ENCODE measurements at regions not wholly inside any gene's neighbourhood (a gene's known extent, or its start where the extent isn't known, plus 50 kb on each side); places are given as distances from the start of the nearest gene placed in this dataset.
"Not testable (repeated sequence)": the region's sequence is repeated elsewhere in the genome, so short reads cannot be mapped to it uniquely, and the experiment has no call there.

GRCh38 chr1:29590583-29591565 lies 354.6 kb downstream of the PTPRU start:
- Histone ChIP-seq H3K27me3 (ENCODE audit: control insufficient read depth in 1 of 2, insufficient read depth in 2 of 2, low read length in 1 of 2) (no peaks in the 10 kb centered on the region), H3K36me3 (ENCODE audit: control insufficient read depth in 1 of 2, insufficient read depth in 2 of 2, low read length in 1 of 2) (no peaks in the 10 kb centered on the region), H3K4me1 (ENCODE audit: control insufficient read depth in 1 of 2, insufficient read depth in 2 of 2, low read length in 2 of 2) (no peaks in the 10 kb centered on the region), H3K9me3 (ENCODE audit: control insufficient read depth, low read length) (peaks cover 3% of the 10 kb centered on the region), H3K27ac (ENCODE audit: low read depth in 1 of 2, low read length in 2 of 2) (no peak overlapping the region), H3K4me3 (ENCODE audit: low read length in 2 of 2) (no peak overlapping the region)
- WGBS, 2 donors = 68 to 69% methylated on average over 10 of the region's 10 CpGs
- DNase-seq (no peak), ATAC-seq (ENCODE audit: low FRiP score) (no peak)
- intact Hi-C loops (cut with DNase I) = no loop called here

GRCh38 chr1:29589716-29590115 lies 353.4 kb downstream of the PTPRU start:
- ATAC-seq (ENCODE audit: low FRiP score); H3K9me3 ChIP-seq (ENCODE audit: control insufficient read depth, low read length); H3K36me3 ChIP-seq (ENCODE audit: control insufficient read depth in 1 of 2, insufficient read depth in 2 of 2, low read length in 1 of 2); H3K4me3 ChIP-seq (ENCODE audit: low read length in 2 of 2); intact Hi-C loops (cut with DNase I); H3K27ac ChIP-seq (ENCODE audit: low read depth in 1 of 2, low read length in 2 of 2); H3K4me1 ChIP-seq (ENCODE audit: control insufficient read depth in 1 of 2, insufficient read depth in 2 of 2, low read length in 2 of 2); H3K27me3 ChIP-seq (ENCODE audit: control insufficient read depth in 1 of 2, insufficient read depth in 2 of 2, low read length in 1 of 2); DNase-seq: not testable (repeated sequence)
- WGBS, 2 donors = 92 to 96% methylated on average over 3 of the region's 3 CpGs

- H3K27ac ChIP-seq (ENCODE audit: low read depth in 1 of 2, low read length in 2 of 2) = no peak overlapping the region
- H3K4me1 ChIP-seq (ENCODE audit: control insufficient read depth in 1 of 2, insufficient read depth in 2 of 2, low read length in 2 of 2) = no peaks in the 10 kb centered on the region
- no peaks in the 10 kb centered on the region for H3K36me3 ChIP-seq (ENCODE audit: control insufficient read depth in 1 of 2, insufficient read depth in 2 of 2, low read length in 1 of 2)
- WGBS, 2 donors = 50 to 53% methylated on average over 4 of the region's 4 CpGs
- intact Hi-C loops (cut with DNase I) = no loop called here
- H3K27me3 ChIP-seq (ENCODE audit: control insufficient read depth in 1 of 2, insufficient read depth in 2 of 2, low read length in 1 of 2) = no peaks in the 10 kb centered on the region
- H3K9me3 ChIP-seq (ENCODE audit: control insufficient read depth, low read length) = peaks cover 3% of the 10 kb centered on the region
- no peak for DNase-seq
- no peak for ATAC-seq (ENCODE audit: low FRiP score)
- no peak overlapping the region for H3K4me3 ChIP-seq (ENCODE audit: low read length in 2 of 2)
These were observed 350.8 kb downstream of the PTPRU start for GRCh38 chr1:29586991-29587745.

GRCh38 chr1:29586215-29586614 lies 349.9 kb downstream of the PTPRU start:
- Histone ChIP-seq H3K9me3 (ENCODE audit: control insufficient read depth, low read length) (peaks cover 3% of the 10 kb centered on the region), H3K4me3 (ENCODE audit: low read length in 2 of 2) (no peak overlapping the region), H3K36me3 (ENCODE audit: control insufficient read depth in 1 of 2, insufficient read depth in 2 of 2, low read length in 1 of 2) (no peaks in the 10 kb centered on the region), H3K4me1 (ENCODE audit: control insufficient read depth in 1 of 2, insufficient read depth in 2 of 2, low read length in 2 of 2) (no peaks in the 10 kb centered on the region), H3K27me3 (ENCODE audit: control insufficient read depth in 1 of 2, insufficient read depth in 2 of 2, low read length in 1 of 2) (no peaks in the 10 kb centered on the region), H3K27ac (ENCODE audit: low read depth in 1 of 2, low read length in 2 of 2) (no peak overlapping the region)
- intact Hi-C loops (cut with DNase I) = no loop called here
- DNase-seq (no peak), ATAC-seq (ENCODE audit: low FRiP score) (no peak)
- WGBS, 2 donors = 71 to 74% methylated on average over 5 of the region's 5 CpGs

- ATAC-seq (ENCODE audit: low FRiP score) (no peak), DNase-seq (no peak)
- H3K27me3 ChIP-seq (ENCODE audit: control insufficient read depth in 1 of 2, insufficient read depth in 2 of 2, low read length in 1 of 2) = no peaks in the 10 kb centered on the region
- intact Hi-C loops (cut with DNase I) = no loop called here
- no peak overlapping the region for H3K4me3 ChIP-seq (ENCODE audit: low read length in 2 of 2)
- peaks cover 3% of the 10 kb centered on the region for H3K9me3 ChIP-seq (ENCODE audit: control insufficient read depth, low read length)
- no peaks in the 10 kb centered on the region for H3K36me3 ChIP-seq (ENCODE audit: control insufficient read depth in 1 of 2, insufficient read depth in 2 of 2, low read length in 1 of 2)
- 71 to 76% methylated on average over 6 of the region's 6 CpGs for WGBS, 2 donors
- H3K4me1 ChIP-seq (ENCODE audit: control insufficient read depth in 1 of 2, insufficient read depth in 2 of 2, low read length in 2 of 2) = no peaks in the 10 kb centered on the region
- H3K27ac ChIP-seq (ENCODE audit: low read depth in 1 of 2, low read length in 2 of 2) = no peak overlapping the region
These were observed 349.3 kb downstream of the PTPRU start for GRCh38 chr1:29585656-29586055.

- Histone ChIP-seq H3K9me3 (ENCODE audit: control insufficient read depth, low read length) (peaks cover 3% of the 10 kb centered on the region), H3K4me1 (ENCODE audit: control insufficient read depth in 1 of 2, insufficient read depth in 2 of 2, low read length in 2 of 2) (no peaks in the 10 kb centered on the region), H3K27ac (ENCODE audit: low read depth in 1 of 2, low read length in 2 of 2) (no peak overlapping the region), H3K4me3 (ENCODE audit: low read length in 2 of 2) (no peak overlapping the region), H3K27me3 (ENCODE audit: control insufficient read depth in 1 of 2, insufficient read depth in 2 of 2, low read length in 1 of 2) (no peaks in the 10 kb centered on the region), H3K36me3 (ENCODE audit: control insufficient read depth in 1 of 2, insufficient read depth in 2 of 2, low read length in 1 of 2) (no peaks in the 10 kb centered on the region)
- intact Hi-C loops (cut with DNase I) = no loop called here
- DNase-seq (no peak), ATAC-seq (ENCODE audit: low FRiP score) (no peak)
- 77 to 89% methylated on average over 6 to 7 of the region's 7 CpGs for WGBS, 2 donors
These were observed 348.9 kb downstream of the PTPRU start for GRCh38 chr1:29585201-29585600.

- H3K27ac ChIP-seq (ENCODE audit: low read depth in 1 of 2, low read length in 2 of 2) = no peak overlapping the region
- no peak for DNase-seq
- no peak overlapping the region for H3K4me3 ChIP-seq (ENCODE audit: low read length in 2 of 2)
- H3K9me3 ChIP-seq (ENCODE audit: control insufficient read depth, low read length) = peaks cover 3% of the 10 kb centered on the region
- no peak for ATAC-seq (ENCODE audit: low FRiP score)
- no peaks in the 10 kb centered on the region for H3K36me3 ChIP-seq (ENCODE audit: control insufficient read depth in 1 of 2, insufficient read depth in 2 of 2, low read length in 1 of 2)
- 45 to 48% methylated on average over 10 of the region's 10 CpGs for WGBS, 2 donors
- no peaks in the 10 kb centered on the region for H3K4me1 ChIP-seq (ENCODE audit: control insufficient read depth in 1 of 2, insufficient read depth in 2 of 2, low read length in 2 of 2)
- intact Hi-C loops (cut with DNase I) = no loop called here
- no peaks in the 10 kb centered on the region for H3K27me3 ChIP-seq (ENCODE audit: control insufficient read depth in 1 of 2, insufficient read depth in 2 of 2, low read length in 1 of 2)
These were observed 348.5 kb downstream of the PTPRU start for GRCh38 chr1:29584776-29585175.

- DNase-seq = no peak
- intact Hi-C loops (cut with DNase I) = no loop called here
- Histone ChIP-seq H3K36me3 (ENCODE audit: control insufficient read depth in 1 of 2, insufficient read depth in 2 of 2, low read length in 1 of 2) (no peaks in the 10 kb centered on the region), H3K27me3 (ENCODE audit: control insufficient read depth in 1 of 2, insufficient read depth in 2 of 2, low read length in 1 of 2) (no peaks in the 10 kb centered on the region), H3K27ac (ENCODE audit: low read depth in 1 of 2, low read length in 2 of 2) (no peak overlapping the region), H3K4me1 (ENCODE audit: control insufficient read depth in 1 of 2, insufficient read depth in 2 of 2, low read length in 2 of 2) (no peaks in the 10 kb centered on the region), H3K9me3 (ENCODE audit: control insufficient read depth, low read length) (peaks cover 3% of the 10 kb centered on the region), H3K4me3 (ENCODE audit: low read length in 2 of 2) (no peak overlapping the region)
- 63 to 65% methylated on average over 3 of the region's 3 CpGs for WGBS, 2 donors
- no peak for ATAC-seq (ENCODE audit: low FRiP score)
These were observed 348.0 kb downstream of the PTPRU start for GRCh38 chr1:29584362-29584761.

Measured in aorta (tissue), 5 donors.